GM18502 (cell line): ENCODE measurements at regions not wholly inside any gene's neighbourhood (a gene's known extent, or its start where the extent isn't known, plus 50 kb on each side); places are given as distances from the start of the nearest gene placed in this dataset.

Source experiments
- ATAC-seq: cut with Tn5 transposase; IDR thresholded peaks from one replicate; pipeline ENCODE4 v1.9.1; 2021; ENCODE audit warnings: mild to moderate bottlenecking; ENCODE audit not compliant: unreplicated experiment, poor library complexity

GRCh38 chr3:30113906-30114305, 492.5 kb upstream of the TGFBR2 start:
- ATAC-seq: no peak

DNA sequence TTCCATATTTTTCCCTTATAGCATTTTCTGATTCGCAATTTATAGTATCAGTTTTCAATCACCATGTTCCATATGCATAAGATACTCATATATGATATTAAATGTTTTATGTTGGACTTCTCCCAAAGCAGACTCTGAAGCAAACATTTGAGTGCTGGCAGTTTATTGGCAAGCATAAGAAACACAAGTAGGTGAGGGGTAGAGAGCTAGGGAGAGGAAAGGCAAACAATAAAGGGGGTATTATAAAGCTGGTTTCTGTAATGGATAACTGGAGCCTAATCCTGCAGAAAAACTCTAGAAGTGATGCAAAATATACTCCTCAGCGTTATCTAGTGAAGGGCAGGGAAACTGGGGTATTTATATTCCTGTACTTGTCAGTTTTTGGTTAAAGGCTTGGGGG, 491.5 kb upstream of the TGFBR2 start:
- no peak for ATAC-seq

- no peak for ATAC-seq
Observed at GRCh38 chr3:30122359-30122758, 484.0 kb upstream of the TGFBR2 start.

DNA sequence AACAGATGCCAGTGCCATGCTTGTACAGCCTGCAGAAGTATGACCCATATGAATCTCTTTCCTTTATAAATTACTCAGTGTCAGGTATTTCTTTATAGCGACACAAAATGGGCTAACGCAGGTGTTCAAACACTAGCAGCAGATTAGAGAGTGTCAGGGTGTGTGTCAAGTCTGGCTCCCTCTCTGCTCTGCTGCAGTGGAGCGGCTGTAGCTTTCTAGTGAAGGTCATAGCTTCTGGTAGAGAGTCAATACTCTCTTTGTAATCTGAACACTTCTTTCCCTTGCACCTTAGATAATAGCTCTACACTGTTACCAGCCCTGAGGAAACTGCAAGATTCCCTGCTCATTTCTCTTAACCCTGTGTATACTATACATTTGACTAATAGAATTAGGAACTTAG, 483.2 kb upstream of the TGFBR2 start:
- ATAC-seq: no peak

DNA sequence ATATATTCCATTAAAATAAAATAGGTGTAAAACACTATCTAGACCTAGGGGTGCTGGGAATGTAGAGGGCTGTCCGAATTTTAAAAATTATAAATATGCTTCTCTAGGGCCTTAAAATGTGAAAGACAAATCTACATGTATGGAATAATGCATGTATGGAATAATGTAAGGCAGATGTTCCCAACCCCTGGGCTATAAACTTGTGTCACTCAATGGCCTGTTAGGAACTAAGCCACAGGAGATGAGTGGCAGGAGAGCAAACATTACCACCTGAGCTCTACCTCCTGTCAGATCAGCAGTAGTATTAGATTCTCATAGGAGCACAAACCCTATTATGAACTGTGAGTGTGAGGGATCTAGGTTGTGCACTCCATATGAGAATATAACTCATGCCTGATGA, 482.6 kb upstream of the TGFBR2 start:
- no peak for ATAC-seq

- ATAC-seq: no peak
Observed at GRCh38 chr3:30124435-30125370, 481.7 kb upstream of the TGFBR2 start.

- no peak for ATAC-seq
Observed at GRCh38 chr3:30129765-30130164, 476.6 kb upstream of the TGFBR2 start.

GRCh38 chr3:30130391-30130790, 476.0 kb upstream of the TGFBR2 start:
- ATAC-seq: no peak

DNA sequence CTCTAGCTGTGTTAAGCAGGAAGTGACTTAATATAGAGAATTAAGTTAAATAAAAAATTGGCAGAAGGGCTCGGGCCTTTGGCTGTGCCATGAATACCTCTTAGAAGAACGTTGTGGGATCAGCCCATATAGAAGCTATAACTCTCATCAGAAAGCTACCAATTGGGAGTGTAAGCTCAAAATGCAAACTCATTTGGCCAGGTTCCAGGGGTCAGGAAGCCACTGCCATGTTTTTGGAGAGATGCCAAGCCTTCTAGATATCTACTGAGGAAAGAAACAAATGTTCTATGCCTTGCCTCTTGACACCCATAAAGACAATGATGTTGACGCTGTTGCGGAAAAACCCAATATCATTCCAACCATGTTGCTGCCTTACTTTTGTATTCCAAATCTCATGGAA, 475.2 kb upstream of the TGFBR2 start:
- ATAC-seq: no peak

DNA sequence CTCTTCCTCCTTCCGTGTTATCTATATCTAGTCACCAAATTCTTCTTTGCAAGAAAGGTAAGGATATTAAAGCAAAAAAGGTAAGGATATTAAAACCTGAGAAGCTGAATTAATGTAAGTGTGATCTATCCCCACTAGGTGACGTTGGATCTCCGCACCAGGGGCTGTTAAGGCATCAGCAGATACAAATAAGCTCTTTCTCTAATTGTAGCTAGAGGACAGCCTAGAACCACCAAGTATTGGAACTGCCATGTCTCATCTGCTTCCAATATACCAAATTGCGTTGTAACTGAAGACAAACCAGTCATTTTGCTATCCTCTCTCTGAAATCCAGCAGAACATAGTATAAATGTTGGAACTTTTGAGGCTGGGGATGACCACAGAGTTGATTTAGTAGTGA, 471.2 kb upstream of the TGFBR2 start:
- no peak for ATAC-seq

- no peak for ATAC-seq
Observed at GRCh38 chr3:30139283-30139682, 467.1 kb upstream of the TGFBR2 start.

- no peak for ATAC-seq
Observed at GRCh38 chr3:30140356-30141075, 465.9 kb upstream of the TGFBR2 start.

DNA sequence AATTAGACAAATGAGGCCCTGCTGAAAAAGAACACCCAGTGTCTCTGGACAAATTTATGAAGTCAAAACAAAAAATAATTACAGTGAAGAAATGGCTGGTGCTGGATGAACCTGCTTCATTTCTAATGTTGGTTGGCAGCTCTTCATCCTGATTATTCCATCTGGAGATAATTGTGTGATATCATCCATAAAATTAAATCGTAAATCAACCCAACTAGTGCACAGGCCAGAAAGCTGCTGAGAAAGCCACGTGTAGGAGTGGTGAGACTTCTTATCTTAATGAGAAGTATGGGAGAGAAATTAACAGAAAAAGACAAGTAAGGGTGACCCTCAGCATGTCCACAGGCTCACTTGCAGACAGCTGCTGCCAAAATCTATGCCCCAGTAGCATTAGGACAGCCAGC, 465.2 kb upstream of the TGFBR2 start:
- no peak for ATAC-seq

DNA sequence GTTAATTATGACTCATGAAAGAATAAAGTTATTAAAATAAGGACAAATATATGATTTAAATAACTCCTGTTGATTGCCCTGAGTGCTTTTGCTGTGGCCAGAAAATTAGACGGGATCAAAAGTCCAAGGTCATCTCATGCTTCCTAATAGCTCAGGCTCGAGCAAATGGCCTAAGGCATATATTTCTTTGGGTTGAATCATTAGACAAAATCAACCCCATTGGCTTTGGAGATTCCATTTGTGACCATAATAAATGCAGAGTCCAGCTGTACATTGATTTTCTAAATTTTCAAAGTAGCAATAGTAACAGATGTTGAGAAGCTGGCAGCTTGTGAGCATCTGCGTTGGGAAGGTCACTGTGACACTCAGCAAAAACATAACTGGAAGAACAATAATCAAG, 464.5 kb upstream of the TGFBR2 start:
- ATAC-seq: no peak

DNA sequence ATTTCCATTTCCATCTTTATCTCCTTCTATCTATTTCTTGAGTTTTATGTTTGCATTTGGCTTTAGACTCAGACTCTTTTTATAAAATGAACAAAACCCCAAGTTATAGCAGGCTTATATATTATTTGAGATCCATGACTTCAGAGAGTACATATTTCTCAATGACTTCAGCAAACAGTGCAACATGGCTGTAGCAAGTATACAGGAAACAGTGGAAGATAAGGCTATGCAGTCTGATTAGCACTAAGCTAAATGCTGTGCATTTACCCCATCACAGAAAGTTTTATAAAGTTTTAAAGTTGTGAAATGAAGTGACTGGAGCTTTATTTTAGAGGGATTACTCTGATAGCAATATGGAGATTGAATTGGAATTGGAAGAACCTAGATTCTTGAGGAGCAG, 463.5 kb upstream of the TGFBR2 start:
- ATAC-seq: no peak

DNA sequence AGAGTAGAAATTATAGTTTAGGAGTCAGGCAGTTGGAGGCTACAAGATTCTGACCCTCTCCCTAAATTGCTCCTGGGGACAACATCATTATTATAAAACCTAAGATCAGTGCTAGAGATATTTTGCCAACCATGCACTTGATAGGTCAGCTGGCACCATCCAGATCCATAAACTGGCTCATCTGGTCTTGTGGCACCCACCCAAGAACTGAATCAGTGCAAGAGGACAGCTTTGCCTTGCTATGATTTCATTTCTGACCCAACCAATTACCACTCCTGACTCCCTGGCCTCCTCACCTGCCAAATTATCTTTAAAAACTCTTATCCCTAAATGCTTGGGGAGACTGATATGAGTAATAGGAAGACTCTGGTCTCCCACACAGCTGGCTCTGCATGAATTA, 461.1 kb upstream of the TGFBR2 start:
- no peak for ATAC-seq

DNA sequence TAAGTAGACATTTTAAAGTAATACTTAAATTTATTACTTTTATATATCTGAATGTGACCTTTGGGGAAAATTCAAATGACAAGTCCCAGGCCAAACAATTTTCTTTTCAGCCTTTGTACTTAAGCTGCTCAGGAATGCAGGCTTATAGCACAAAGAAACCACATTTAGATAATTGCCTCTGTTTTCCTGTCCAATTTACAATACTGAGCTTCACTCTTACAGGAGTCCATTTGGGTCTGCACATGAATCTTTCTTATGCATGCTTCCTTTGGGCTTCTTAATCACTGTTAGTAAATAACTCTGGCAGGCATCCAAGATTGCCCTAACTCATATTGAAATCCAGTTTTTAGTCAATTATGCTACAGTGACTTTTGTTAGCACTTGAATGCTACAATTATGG, 459.4 kb upstream of the TGFBR2 start:
- ATAC-seq: no peak

DNA sequence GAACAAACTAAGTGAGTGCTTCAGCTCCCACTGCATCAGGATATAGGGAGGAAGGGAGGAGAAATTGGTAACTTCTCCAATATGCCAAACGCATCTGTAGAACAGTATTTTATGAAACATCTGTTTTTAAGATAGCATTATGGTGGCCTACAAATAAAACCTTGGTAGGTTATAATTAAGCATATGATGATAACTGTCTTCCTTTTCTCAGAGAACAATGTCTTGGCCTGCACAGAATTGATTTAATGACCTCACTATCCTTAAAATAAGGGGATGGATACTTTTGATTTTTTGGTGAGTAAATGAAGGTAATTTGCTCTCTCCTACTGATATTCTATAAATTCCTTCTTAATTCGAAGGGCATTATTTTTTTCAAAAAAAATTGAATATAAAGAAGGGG, 451.5 kb upstream of the TGFBR2 start:
- ATAC-seq: no peak

- ATAC-seq: no peak
Observed at GRCh38 chr3:30155755-30156154, 450.6 kb upstream of the TGFBR2 start.

- ATAC-seq: no peak
Observed at GRCh38 chr3:30156586-30157498, 449.6 kb upstream of the TGFBR2 start.

GRCh38 chr3:30161375-30161774, 445.0 kb upstream of the TGFBR2 start:
- ATAC-seq: no peak
